ENCODE measurements at regions not wholly inside any gene's neighbourhood (a gene's known extent, or its start where the extent isn't known, plus 50 kb on each side); places are given as distances from the start of the nearest gene placed in this dataset.
"Not testable (repeated sequence)": the region's sequence is repeated elsewhere in the genome, so short reads cannot be mapped to it uniquely, and the experiment has no call there.

- DNase-seq (ENCODE audit: low spot score) (peak; percentile 94), ATAC-seq (peak; percentile 74)
Observed at GRCh38 chr11:16605894-16606783, 132.3 kb upstream of the C11orf58 start.

GRCh38 chr11:16605389-16605893, 133.0 kb upstream of the C11orf58 start:
- DNase-seq (ENCODE audit: low spot score) (peak; percentile 59), ATAC-seq (peak; percentile 13)

GRCh38 chr11:16604794-16605388, 133.6 kb upstream of the C11orf58 start:
- peak; percentile 73 for DNase-seq (ENCODE audit: low spot score)
- ATAC-seq, result peak; percentile 61

DNA sequence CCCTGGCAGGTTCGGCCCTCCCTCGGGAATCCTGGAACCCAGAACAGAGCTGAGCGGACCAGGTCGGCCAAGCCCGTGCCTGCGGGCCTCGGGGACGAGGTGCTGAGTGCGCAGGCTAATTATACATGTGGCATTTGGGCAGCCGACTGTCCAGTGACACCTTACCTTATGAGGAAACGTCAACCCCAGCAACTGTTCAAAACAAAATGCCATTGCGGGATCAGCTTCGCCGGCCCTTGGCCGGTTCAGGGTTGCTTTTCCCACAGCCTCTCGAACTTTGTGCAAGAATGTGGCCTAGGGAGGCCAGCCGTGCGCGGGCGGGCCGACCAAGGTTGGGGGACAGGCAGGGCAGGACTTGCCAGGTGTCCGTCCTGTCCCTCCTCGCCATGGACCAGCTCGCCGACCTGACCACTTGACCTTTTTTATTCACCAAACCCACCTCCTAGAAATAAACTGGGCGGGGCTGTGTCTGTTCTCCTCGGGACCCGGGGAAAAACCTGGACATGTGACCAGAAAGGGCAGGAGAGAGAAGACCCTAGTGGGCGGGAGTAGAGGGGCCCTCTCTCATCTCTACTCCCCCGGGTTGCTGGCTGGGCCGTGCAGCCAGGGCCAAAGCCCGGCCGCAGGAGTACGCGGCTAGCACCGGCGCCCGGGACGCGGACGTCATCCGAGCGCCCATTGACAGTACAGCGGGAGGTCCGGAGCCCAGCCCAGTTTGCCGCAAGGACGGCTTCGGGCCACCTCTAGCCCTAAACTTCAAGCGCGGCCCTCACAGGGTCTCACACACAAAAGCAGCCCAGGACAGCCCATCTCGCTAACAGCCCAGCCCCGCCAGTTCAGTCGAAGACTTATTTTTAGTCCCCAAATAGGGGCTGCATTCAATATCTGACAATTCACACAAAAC, 134.3 kb upstream of the C11orf58 start:
- ATAC-seq (peak; percentile 54), DNase-seq (ENCODE audit: low spot score) (peak; percentile 76)

GRCh38 chr11:16603245-16603644, 135.2 kb upstream of the C11orf58 start:
- DNase-seq (ENCODE audit: low spot score) (no peak), ATAC-seq (no peak)

GRCh38 chr11:16598906-16599305, 139.5 kb upstream of the C11orf58 start:
- no peak for DNase-seq (ENCODE audit: low spot score)
- no peak for ATAC-seq

- ATAC-seq (no peak), DNase-seq (ENCODE audit: low spot score) (no peak)
Observed at GRCh38 chr11:16598032-16598431, 140.4 kb upstream of the C11orf58 start.

DNA sequence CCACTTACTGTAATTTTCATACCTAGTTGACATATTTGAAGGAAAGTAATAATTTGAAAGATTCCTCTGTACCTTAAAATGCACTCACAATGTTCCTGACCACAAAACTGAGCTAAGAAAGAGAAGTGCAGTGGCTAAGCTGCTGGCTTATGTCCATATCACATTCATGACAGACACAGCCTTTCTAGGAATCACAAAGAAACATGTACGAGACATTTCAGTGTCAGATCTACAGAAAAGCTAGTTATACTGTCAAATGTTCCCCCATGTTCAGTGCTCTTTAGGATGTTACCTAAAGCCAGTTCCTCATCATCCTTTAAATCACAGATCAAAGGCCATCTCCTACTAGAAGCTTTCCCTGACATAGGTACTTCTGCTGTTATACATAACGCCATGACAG, 142.2 kb upstream of the C11orf58 start:
- ATAC-seq (no peak), DNase-seq (ENCODE audit: low spot score) (no peak)

- ATAC-seq (no peak), DNase-seq (ENCODE audit: low spot score) (no peak)
Observed at GRCh38 chr11:16591157-16591556, 147.3 kb upstream of the C11orf58 start.

GRCh38 chr11:16587670-16588069, 150.8 kb upstream of the C11orf58 start:
- DNase-seq (ENCODE audit: low spot score), result peak; percentile 44
- peak; percentile 80 for ATAC-seq

DNA sequence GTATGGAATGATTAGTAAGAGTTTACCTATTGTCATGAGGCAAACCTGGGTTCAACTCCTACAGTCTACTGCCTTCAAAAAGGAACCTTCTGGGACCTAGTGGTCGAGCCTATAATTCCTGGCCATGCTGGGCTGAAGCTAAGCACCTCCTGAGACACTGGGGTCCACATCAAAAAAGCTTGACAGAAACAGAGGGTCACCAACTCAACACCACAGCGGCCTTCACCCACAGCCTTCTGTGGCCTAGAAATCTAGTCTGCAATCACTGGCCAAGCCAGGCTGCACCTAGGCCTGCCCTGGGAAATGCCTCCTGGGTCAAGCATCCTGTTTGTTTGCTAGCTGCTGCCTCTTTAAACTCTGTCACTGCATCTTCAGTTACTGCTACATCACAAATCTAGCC, 153.9 kb upstream of the C11orf58 start:
- no peak for ATAC-seq

GRCh38 chr11:16581078-16581477, 157.4 kb upstream of the C11orf58 start:
- not testable (repeated sequence) for ATAC-seq; DNase-seq (ENCODE audit: low spot score)

More for the DNA sequence above, 153.9 kb upstream of the C11orf58 start:
- DNase-seq (ENCODE audit: low spot score), result no peak

DNA sequence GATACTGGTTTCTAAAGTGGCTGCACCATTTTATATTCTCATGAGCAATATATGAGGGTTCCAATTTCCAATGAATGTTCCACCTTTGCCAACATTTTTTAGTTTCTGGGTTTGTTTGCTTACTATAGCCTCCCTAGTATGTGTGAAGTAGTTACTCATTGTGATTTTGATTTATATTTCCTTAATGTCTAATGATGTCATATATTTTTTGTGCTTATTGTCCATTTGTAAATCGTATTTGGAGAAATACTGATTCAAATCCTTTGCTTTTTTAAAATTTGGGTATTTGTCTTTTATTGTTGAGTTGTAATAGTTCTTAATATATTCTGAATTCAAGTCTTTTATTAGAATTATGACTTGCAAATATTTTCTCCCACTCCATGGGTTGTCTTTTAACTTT, 161.0 kb upstream of the C11orf58 start:
- DNase-seq (ENCODE audit: low spot score) (no peak), ATAC-seq (no peak)

- DNase-seq (ENCODE audit: low spot score); ATAC-seq: not testable (repeated sequence)
Observed at GRCh38 chr11:16574889-16575288, 163.6 kb upstream of the C11orf58 start.

- ATAC-seq (peak; percentile 57), DNase-seq (ENCODE audit: low spot score) (no peak)
Observed at GRCh38 chr11:16572945-16573344, 165.5 kb upstream of the C11orf58 start.

GRCh38 chr11:16561150-16561549, 177.3 kb upstream of the C11orf58 start:
- ATAC-seq (no peak), DNase-seq (ENCODE audit: low spot score) (no peak)

GRCh38 chr11:16558494-16558893, 180.0 kb upstream of the C11orf58 start:
- DNase-seq (ENCODE audit: low spot score), result no peak
- no peak for ATAC-seq

GRCh38 chr11:16555956-16556355, 182.5 kb upstream of the C11orf58 start:
- no peak for ATAC-seq
- DNase-seq (ENCODE audit: low spot score), result no peak

GRCh38 chr11:16554361-16554760, 184.1 kb upstream of the C11orf58 start:
- no peak for ATAC-seq
- no peak for DNase-seq (ENCODE audit: low spot score)

DNA sequence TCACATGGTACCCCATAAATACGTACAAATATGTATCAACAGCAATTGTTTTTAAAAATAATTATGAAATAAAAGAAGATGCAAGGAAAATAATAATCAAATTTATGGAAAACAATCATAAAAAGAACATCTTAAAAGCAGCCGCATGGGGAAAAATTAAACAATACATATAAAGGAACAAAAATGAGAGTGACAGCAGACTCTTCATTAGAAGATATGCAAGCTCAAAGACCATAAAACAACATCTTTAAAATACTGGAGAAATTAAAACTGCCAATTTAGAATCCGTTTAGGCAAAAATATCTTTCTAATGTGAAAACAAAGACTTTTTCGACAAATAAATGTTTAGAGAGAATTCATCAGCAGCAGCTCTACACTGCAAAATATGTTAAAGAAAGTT, 190.6 kb upstream of the C11orf58 start:
- DNase-seq (ENCODE audit: low spot score) (no peak), ATAC-seq (no peak)

DNA sequence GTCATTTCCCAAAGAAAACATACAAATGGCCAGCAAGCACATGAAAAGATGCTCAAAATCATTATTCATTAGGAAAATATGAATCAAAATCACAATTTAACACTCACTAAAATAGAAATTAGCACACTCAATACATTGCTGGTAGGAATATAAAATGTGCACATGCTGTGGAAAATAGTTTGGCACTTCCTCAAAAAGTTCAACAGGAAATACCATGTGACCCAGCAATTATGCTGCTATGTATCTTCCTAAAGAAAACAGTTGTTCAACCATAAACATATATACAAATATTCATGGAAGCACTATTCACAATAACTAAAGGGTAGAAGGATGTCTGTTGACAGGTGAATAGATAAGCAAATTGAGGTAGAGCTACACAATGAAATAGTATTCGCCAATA, 187.3 kb upstream of the SOX6 start:
- DNase-seq (ENCODE audit: low spot score), result no peak
- no peak for ATAC-seq
